BLaER1 treated with 17β-estradiol and CSF1 and Interleukin-3, amounts not matched to agents 10 nM and 100 nM (cell line): ENCODE measurements at regions not wholly inside any gene's neighbourhood (a gene's known extent, or its start where the extent isn't known, plus 50 kb on each side); places are given as distances from the start of the nearest gene placed in this dataset.

Source experiments
- H3K27ac ChIP-seq, 11 experiments: shearing (Covaris generic); formaldehyde crosslinking; 2 replicates each; pipeline ENCODE4 v1.8.1; 2022
- H3K27me3 ChIP-seq, 11 experiments: shearing (Covaris generic); formaldehyde crosslinking; 2 replicates each; pipeline ENCODE4 v1.8.1; 2022
- H3K36me3 ChIP-seq, 11 experiments: shearing (Covaris generic); formaldehyde crosslinking; 2 replicates each; pipeline ENCODE4 v1.8.1; 2022
- H3K4me1 ChIP-seq, 10 experiments: shearing (Covaris generic); formaldehyde crosslinking; 2 replicates each; pipeline ENCODE4 v1.8.1; 2022
- H3K4me2 ChIP-seq, 11 experiments: shearing (Covaris generic); formaldehyde crosslinking; 2 replicates each; pipeline ENCODE4 v1.8.1; 2022
- H3K4me3 ChIP-seq, 10 experiments: shearing (Covaris generic); formaldehyde crosslinking; 2 replicates each; pipeline ENCODE4 v1.8.1; 2022
- H3K9ac ChIP-seq, 11 experiments: shearing (Covaris generic); formaldehyde crosslinking; 2 replicates each; pipeline ENCODE4 v1.8.1; 2022
- H3K9me3 ChIP-seq, 11 experiments: shearing (Covaris generic); formaldehyde crosslinking; replicated peaks in 1 of 11; 2 replicates each; pipeline ENCODE4 v1.8.1; 2022
- H4K20me1 ChIP-seq, 11 experiments: shearing (Covaris generic); formaldehyde crosslinking; 2 replicates each; pipeline ENCODE4 v1.8.1; 2022
- Cebpa-rat ChIP-seq, 11 experiments: shearing (Covaris generic); IDR thresholded peaks; 2 replicates each; pipeline ENCODE4 v1.8.1; 2022

DNA sequence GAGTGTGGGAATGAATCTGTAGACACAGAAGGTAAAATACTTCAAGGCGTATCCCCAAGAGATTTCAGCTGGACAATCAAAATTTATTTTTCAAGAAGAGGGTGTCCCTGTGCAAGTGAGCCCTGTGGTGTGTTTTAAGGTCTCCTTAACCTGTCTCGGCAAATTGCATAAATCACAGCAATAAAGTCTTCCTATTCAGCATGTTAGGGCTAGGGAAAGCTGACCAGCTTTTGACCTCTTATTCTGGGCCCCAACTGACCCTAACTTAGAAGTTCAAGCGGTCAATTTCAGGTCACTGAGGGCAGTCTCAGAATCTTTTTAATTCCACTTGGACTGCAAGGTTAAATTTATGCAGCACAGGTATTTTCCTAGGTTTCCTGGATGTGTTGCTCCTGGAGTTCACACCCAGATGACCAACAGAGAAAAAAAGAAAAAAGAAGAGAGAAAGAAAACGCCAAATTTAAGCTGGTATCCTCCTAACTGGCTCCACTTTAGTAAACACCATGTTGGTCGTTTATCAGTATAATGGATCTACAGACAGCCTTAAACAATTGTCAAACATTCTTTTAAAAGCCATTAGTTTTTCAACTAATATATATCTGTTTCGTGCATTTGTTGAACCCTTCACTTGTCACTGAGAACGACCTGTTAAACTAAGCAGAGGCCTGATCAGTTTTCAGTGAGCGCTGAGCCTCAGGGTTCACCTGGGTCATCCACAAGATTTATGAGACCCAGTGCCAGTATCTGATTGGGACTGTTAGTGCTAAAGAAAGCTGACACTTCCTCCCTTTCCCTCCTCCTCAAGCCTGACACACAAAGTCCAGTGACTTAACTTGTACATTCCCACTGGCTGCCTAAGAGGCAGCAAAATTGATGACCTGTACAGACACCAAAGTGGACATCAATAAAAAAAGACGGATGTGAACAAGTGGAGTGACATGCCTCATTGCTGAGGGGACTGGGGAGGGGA lies 546.1 kb downstream of the NR2F1-AS1 start:
- no peaks in the 10 kb centered on the region for H4K20me1 ChIP-seq
- H3K9ac ChIP-seq: no peak overlapping the region
- no peaks in the 10 kb centered on the region for H3K4me1 ChIP-seq
- H3K4me3 ChIP-seq: no peak overlapping the region
- H3K36me3 ChIP-seq: no peaks in the 10 kb centered on the region
- TF ChIP-seq Cebpa-rat (IDR thresholded peaks at IDR 0.05): no peak
- no peaks in the 10 kb centered on the region for H3K9me3 ChIP-seq
- H3K4me2 ChIP-seq: no peak overlapping the region
- H3K27me3 ChIP-seq: no peaks in the 10 kb centered on the region
- H3K27ac ChIP-seq: no peak overlapping the region

DNA sequence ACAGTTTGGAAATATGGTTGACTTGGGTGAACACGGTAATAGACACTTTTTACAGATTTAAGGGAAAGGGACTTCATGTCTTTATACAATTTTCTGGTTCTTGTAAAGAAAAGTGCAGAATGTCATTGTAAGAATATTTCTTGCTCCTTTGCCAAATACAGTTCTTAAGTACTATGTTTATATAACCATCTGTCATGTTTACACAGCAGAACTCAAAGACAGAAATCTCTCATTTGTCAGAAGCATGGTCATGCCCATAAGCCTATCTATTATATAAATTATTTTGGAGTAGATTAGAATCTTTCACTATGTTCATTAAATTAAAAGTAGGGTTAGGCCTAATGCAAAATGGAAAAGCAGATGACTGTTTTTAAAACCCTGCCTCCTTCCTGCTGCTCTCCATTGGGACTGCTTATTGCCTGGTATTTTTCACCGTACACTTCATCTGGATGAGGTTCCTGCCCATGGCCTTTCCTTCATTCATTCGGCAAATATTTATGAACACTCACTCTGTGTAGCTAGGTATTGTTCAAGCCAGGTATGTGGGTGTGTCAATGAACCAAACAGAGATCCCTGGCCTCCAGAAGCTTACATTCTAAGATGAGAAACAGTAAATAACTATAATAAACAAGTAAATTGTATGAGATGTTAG lies 558.1 kb downstream of the NR2F1-AS1 start:
- Histone ChIP-seq H3K27me3 (no peaks in the 10 kb centered on the region), H3K36me3 (no peaks in the 10 kb centered on the region), H3K4me3 (no peak overlapping the region), H3K4me1 (no peaks in the 10 kb centered on the region), H3K9me3 (no peaks in the 10 kb centered on the region), H3K27ac (no peak overlapping the region), H3K4me2 (no peak overlapping the region), H4K20me1 (no peaks in the 10 kb centered on the region), H3K9ac (no peak overlapping the region)
- no peak for TF ChIP-seq Cebpa-rat (IDR thresholded peaks at IDR 0.05)

DNA sequence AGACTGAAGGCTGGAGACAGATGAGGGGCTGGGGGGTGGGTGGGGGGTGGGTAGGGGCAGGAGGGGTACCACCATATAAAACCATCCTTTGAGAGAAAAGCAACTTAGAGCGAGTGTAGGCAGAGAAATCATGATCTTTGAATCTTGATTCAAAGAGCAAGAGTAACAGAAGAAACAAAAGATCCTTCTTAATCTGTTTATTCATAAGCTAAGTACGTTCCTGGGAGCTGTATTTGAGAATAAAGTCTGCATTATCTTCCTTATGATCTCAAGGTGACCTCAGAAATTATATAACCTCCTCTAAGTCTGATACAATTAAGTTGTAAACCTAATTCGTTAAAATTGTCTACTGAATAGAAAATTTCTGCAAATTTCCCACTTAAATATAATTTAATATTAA lies 558.8 kb downstream of the NR2F1-AS1 start:
- H4K20me1 ChIP-seq: no peaks in the 10 kb centered on the region
- H3K9ac ChIP-seq: no peak overlapping the region
- H3K36me3 ChIP-seq: no peaks in the 10 kb centered on the region
- no peak overlapping the region for H3K4me3 ChIP-seq
- H3K4me2 ChIP-seq: no peak overlapping the region
- no peak overlapping the region for H3K27ac ChIP-seq
- no peaks in the 10 kb centered on the region for H3K27me3 ChIP-seq
- TF ChIP-seq Cebpa-rat (IDR thresholded peaks at IDR 0.05): no peak
- no peaks in the 10 kb centered on the region for H3K9me3 ChIP-seq
- no peaks in the 10 kb centered on the region for H3K4me1 ChIP-seq

DNA sequence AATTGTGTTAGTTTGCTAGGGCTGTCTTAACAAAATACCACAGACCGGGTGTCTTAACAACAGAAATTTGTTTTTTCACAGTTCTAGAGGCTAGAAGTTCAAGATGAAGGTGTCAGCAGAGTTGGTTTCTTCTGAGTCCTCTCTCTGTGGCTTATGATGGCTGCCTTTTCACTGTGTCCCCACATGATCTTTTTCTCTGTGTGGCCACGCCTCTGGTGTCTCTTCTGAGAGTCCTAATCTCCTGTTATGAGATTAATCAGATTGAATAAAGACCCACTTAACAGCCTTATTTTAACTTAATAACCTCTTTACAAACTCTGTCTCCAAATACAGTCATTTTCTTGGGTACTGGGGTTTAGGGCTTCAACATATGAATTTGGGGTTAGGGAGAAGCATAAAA lies 561.1 kb downstream of the NR2F1-AS1 start:
- Histone ChIP-seq H3K36me3 (no peaks in the 10 kb centered on the region), H4K20me1 (no peaks in the 10 kb centered on the region), H3K27ac (no peak overlapping the region), H3K4me1 (no peaks in the 10 kb centered on the region), H3K4me2 (no peak overlapping the region), H3K9me3 (no peaks in the 10 kb centered on the region), H3K27me3 (no peaks in the 10 kb centered on the region), H3K9ac (no peak overlapping the region), H3K4me3 (no peak overlapping the region)
- no peak for TF ChIP-seq Cebpa-rat (IDR thresholded peaks at IDR 0.05)

DNA sequence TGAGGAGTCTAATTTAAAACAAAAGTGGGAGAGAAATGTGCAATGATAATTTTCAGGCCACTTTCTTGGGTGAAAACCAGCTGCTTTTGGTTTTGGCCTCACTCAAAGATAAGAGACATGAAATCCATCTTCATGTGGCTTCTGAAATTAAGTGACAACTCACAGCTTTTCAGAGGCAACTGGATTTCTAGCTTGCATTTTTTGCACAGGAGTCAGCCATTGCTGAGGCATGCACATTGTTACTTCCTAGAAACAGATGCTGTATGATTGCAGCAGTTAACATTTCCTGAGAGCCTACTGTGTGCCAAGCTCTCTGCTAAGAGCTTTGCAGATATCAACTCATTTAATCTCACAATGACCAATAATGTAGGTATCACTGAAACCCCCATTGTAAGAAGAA lies 562.6 kb downstream of the NR2F1-AS1 start:
- H3K9ac ChIP-seq: no peak overlapping the region
- no peak overlapping the region for H3K27ac ChIP-seq
- H3K4me3 ChIP-seq: no peak overlapping the region
- no peaks in the 10 kb centered on the region for H3K36me3 ChIP-seq
- no peaks in the 10 kb centered on the region for H3K27me3 ChIP-seq
- H3K9me3 ChIP-seq: no peaks in the 10 kb centered on the region
- no peak for TF ChIP-seq Cebpa-rat (IDR thresholded peaks at IDR 0.05)
- no peaks in the 10 kb centered on the region for H4K20me1 ChIP-seq
- no peak overlapping the region for H3K4me2 ChIP-seq
- no peaks in the 10 kb centered on the region for H3K4me1 ChIP-seq

DNA sequence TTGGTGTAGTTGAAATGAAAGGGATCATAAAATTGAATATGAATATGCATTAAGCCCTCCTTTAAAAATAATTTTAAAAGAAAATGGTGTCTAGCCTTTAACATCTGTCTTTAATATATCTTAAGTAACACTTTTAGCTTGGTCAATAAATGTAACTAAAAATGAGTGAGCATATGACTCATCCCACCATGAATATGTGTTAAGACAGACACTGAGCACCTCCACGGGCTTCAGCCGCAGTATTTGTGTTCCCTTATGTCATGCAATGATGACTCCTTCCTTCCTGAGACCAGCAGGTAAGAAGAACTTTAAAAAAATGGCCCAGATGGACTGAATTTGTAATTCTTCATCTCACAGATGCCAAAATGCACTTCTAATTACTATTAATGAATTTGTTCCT lies 563.2 kb downstream of the NR2F1-AS1 start:
- H3K4me3 ChIP-seq: no peak overlapping the region
- H3K27ac ChIP-seq: no peak overlapping the region
- no peaks in the 10 kb centered on the region for H3K9me3 ChIP-seq
- no peaks in the 10 kb centered on the region for H4K20me1 ChIP-seq
- H3K27me3 ChIP-seq: no peaks in the 10 kb centered on the region
- H3K4me2 ChIP-seq: no peak overlapping the region
- TF ChIP-seq Cebpa-rat (IDR thresholded peaks at IDR 0.05): no peak
- no peaks in the 10 kb centered on the region for H3K36me3 ChIP-seq
- H3K9ac ChIP-seq: no peak overlapping the region
- no peaks in the 10 kb centered on the region for H3K4me1 ChIP-seq

DNA sequence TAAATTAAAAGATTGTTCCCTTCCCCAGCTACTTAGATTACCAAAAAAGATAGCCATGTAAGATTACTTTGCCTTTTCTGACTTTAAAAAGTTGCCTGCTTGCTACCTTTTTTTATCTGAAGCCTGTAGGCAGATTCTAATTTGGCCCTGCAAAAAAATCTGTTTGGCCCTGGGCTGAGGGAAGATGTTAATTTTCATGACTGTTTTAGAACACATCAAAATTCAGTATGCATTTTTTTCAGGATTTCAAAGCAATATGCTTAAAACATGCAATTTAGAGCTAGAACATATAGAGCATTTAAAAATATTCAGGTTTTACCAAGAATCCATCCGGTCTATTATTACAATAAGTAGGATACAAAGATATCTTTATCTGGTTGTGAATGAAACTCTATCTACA lies 563.6 kb downstream of the NR2F1-AS1 start:
- Histone ChIP-seq H4K20me1 (no peaks in the 10 kb centered on the region), H3K9ac (no peak overlapping the region), H3K27ac (no peak overlapping the region), H3K27me3 (no peaks in the 10 kb centered on the region), H3K9me3 (no peaks in the 10 kb centered on the region), H3K4me1 (no peaks in the 10 kb centered on the region), H3K4me3 (no peak overlapping the region), H3K4me2 (no peak overlapping the region), H3K36me3 (no peaks in the 10 kb centered on the region)
- no peak for TF ChIP-seq Cebpa-rat (IDR thresholded peaks at IDR 0.05)

DNA sequence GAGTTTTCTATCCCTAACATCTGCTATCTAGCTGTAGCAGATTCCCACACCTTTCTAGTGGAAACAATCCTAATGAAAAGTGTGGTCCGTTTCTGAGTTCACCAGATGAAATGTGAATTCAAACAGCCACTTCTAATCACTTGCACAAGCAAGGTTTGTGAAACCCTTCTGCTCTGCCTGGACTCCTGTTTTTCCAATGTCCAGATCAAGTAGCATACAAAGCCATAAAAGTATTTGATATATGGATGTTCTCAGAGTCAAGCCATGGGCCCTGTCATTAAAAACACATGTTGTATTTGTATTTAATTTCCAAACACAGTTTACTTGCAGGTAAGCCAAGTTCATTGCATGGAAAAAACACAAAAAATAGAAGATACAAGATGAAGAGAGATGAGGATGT lies 570.4 kb downstream of the NR2F1-AS1 start:
- H3K27me3 ChIP-seq: no peaks in the 10 kb centered on the region
- H3K36me3 ChIP-seq: no peaks in the 10 kb centered on the region
- H3K4me1 ChIP-seq: no peaks in the 10 kb centered on the region
- H3K9me3 ChIP-seq: no peaks in the 10 kb centered on the region
- H4K20me1 ChIP-seq: no peaks in the 10 kb centered on the region
- no peak overlapping the region for H3K4me3 ChIP-seq
- TF ChIP-seq Cebpa-rat (IDR thresholded peaks at IDR 0.05): no peak
- no peak overlapping the region for H3K27ac ChIP-seq
- no peak overlapping the region for H3K9ac ChIP-seq
- no peak overlapping the region for H3K4me2 ChIP-seq

DNA sequence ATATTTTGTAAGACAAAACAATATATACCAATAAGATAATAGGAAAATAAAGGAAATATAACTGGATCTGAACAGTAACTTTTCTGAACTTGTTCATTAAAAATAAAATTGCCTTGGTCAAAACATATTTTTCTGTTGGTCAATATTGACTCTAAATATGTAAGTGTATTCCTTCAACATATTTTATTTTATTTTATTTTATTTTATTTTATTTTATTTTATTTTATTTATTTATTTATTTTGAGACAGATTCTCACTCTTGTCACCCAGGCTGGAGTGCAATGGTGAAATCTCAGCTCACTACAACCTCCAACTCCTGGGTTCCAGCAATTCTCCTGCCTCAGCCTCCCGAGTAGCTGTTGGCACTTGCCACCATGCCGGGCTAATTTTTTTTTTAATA lies 571.0 kb downstream of the NR2F1-AS1 start:
- Histone ChIP-seq H4K20me1 (no peaks in the 10 kb centered on the region), H3K9me3 (no peaks in the 10 kb centered on the region), H3K4me3 (no peak overlapping the region), H3K4me1 (no peaks in the 10 kb centered on the region), H3K36me3 (no peaks in the 10 kb centered on the region), H3K27me3 (no peaks in the 10 kb centered on the region), H3K27ac (no peak overlapping the region), H3K9ac (no peak overlapping the region), H3K4me2 (no peak overlapping the region)
- TF ChIP-seq Cebpa-rat (IDR thresholded peaks at IDR 0.05): no peak
